OCI-LY3 (cell line): ENCODE measurements at regions not wholly inside any gene's neighbourhood (a gene's known extent, or its start where the extent isn't known, plus 50 kb on each side); places are given as distances from the start of the nearest gene placed in this dataset.
"Not testable (repeated sequence)": the region's sequence is repeated elsewhere in the genome, so short reads cannot be mapped to it uniquely, and the experiment has no call there.

Experiments used
- H2AFZ ChIP-seq: fragments of 200-600, 300-600 bp; shearing (Covaris generic); 2 replicates; pipeline ENCODE4 v1.6.0; 2014; ENCODE audit warnings: antibody characterized with exemption, low read depth, low read length
- H3K27ac ChIP-seq: fragments of 200-600, 300-600 bp; sonication (generic); 2 replicates; pipeline ENCODE4 v1.5.1; 2014; ENCODE audit warnings: mild to moderate bottlenecking, low read length, moderate library complexity, mixed read lengths
- H3K27me3 ChIP-seq: fragments of 200-600, 300-600 bp; sonication (generic); 2 replicates; pipeline ENCODE4 v1.6.1; 2014; ENCODE audit warnings: low read depth, low read length, mixed read lengths
- H3K36me3 ChIP-seq: fragments of 200-600, 300-600 bp; sonication (generic); replicated peaks from 2 replicates; pipeline ENCODE3; 2014; ENCODE audit warnings: low read depth, low read length, mixed read lengths
- H3K4me1 ChIP-seq: fragments of 300-600, 200-600 bp; sonication (generic); 2 replicates; pipeline ENCODE4 v1.6.1; 2014; ENCODE audit warnings: low read length, mixed read lengths
- H3K4me2 ChIP-seq: fragments of 200-600, 300-600 bp; sonication (generic); 2 replicates; pipeline ENCODE4 v1.6.1; 2014; ENCODE audit warnings: low read length, mixed read lengths
- H3K4me3 ChIP-seq: fragments of 300-600, 200-600 bp; sonication (generic); 2 replicates; pipeline ENCODE4 v1.5.1; 2014; ENCODE audit warnings: antibody characterized with exemption, mild to moderate bottlenecking, low read length, moderate library complexity
- H3K79me2 ChIP-seq: fragments of 300-600, 200-600 bp; shearing (Covaris generic); 2 replicates; pipeline ENCODE4 v1.6.1; 2014; ENCODE audit warnings: mild to moderate bottlenecking, low read length, mixed read lengths
- H3K9ac ChIP-seq: fragments of 300-600, 200-600 bp; shearing (Covaris generic); 2 replicates; pipeline ENCODE4 v1.6.0; 2014; ENCODE audit warnings: mild to moderate bottlenecking, low read length, moderate library complexity
- H3K9me3 ChIP-seq: fragments of 200-600, 300-600 bp; shearing (Covaris generic); 2 replicates; pipeline ENCODE4 v1.6.1; 2014; ENCODE audit warnings: low read length, mixed read lengths; ENCODE audit not compliant: insufficient read depth
- H4K20me1 ChIP-seq: fragments of 200-600, 300-600 bp; sonication (generic); 2 replicates; pipeline ENCODE4 v1.6.1; 2016; ENCODE audit warnings: low read length, mixed read lengths; ENCODE audit not compliant: insufficient read depth
- EZH2phosphoT487 ChIP-seq: fragments of 200-600 bp; shearing (Covaris generic); IDR thresholded peaks from 2 replicates; pipeline ENCODE4 v1.6.1; 2018; ENCODE audit warnings: antibody characterized with exemption, mixed run types, low read depth
- TF ChIP-seq, protein P1 (sequence below): fragments of 200-600, 300-600 bp; sonication (generic); IDR thresholded peaks from 2 replicates; pipeline ENCODE4 v1.5.1; 2014; ENCODE audit warnings: antibody characterized with exemption, low read length, low read depth

DNA sequence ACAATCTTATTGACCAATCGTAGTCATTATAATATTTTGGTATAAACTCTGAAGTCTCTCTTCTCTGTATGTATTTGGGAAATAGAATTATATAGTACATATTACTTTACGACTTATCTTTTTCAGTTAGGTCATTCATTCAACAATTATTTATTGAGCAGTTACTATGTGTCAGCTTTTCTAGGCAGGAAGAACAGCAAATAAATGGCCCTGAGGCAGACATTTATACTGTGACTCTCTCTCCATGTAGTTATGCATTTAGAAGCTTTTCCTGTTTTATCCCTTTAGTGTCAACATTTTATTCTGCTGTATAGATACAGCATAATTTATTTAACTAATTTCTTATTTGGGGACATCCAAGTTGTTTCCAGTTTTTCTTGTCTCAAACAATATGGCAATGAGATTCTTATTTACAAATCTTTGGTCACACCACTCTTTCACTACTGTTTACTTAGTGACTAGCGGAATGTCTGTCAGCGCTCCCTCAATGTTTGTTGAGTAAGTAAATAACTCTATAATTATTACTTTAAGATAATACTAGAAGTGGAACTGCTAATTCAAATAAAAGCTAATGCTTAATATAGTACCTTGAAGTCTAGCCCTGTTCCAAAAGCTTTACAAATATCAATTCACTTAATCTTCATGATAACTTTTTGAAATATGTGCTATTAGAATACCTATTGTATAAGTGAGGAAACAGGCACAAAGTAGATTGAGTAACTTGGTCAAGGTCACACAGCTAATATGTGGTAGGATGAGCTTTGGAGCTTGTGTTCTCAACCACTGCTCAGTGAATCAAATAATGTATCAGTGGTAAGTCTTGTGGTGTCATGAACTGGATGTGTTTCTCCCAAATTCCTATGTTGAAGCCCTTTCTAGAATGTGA lies 465.6 kb downstream of the SIPA1L2 start:
- H3K27ac ChIP-seq, result no peak overlapping the region
- TF ChIP-seq, protein P1, sequence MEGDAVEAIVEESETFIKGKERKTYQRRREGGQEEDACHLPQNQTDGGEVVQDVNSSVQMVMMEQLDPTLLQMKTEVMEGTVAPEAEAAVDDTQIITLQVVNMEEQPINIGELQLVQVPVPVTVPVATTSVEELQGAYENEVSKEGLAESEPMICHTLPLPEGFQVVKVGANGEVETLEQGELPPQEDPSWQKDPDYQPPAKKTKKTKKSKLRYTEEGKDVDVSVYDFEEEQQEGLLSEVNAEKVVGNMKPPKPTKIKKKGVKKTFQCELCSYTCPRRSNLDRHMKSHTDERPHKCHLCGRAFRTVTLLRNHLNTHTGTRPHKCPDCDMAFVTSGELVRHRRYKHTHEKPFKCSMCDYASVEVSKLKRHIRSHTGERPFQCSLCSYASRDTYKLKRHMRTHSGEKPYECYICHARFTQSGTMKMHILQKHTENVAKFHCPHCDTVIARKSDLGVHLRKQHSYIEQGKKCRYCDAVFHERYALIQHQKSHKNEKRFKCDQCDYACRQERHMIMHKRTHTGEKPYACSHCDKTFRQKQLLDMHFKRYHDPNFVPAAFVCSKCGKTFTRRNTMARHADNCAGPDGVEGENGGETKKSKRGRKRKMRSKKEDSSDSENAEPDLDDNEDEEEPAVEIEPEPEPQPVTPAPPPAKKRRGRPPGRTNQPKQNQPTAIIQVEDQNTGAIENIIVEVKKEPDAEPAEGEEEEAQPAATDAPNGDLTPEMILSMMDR, result no peak
- TF ChIP-seq EZH2phosphoT487, result no peak

DNA sequence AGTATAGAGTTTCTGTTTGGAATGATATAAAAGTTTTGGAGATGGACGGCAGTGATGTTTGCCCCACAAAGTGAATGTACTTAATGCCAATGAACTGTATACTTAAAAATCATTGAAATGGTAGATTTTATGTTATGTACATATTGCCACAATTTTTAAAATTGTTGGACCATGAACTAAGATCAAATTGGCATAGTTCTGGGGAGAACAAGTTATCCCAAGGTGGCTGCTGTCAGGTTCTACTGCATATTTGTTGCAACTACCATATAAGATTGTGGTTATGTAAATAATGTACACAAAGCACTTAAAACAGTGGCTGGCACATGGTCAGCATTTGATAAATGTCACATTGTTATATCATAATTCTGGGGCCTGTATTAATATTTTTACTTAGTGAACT lies 466.4 kb downstream of the SIPA1L2 start:
- H3K79me2 ChIP-seq, result no peaks in the 10 kb centered on the region
- no peak overlapping the region for H3K9ac ChIP-seq
- no peak overlapping the region for H3K4me3 ChIP-seq
- no peak for TF ChIP-seq EZH2phosphoT487
- TF ChIP-seq, protein P1, result no peak
- no peaks in the 10 kb centered on the region for H3K36me3 ChIP-seq
- H4K20me1 ChIP-seq, result no peaks in the 10 kb centered on the region
- no peaks in the 10 kb centered on the region for H3K4me1 ChIP-seq
- no peak overlapping the region for H3K4me2 ChIP-seq
- no peak overlapping the region for H3K27ac ChIP-seq
- no peaks in the 10 kb centered on the region for H3K9me3 ChIP-seq
- no peak overlapping the region for H2AFZ ChIP-seq
- no peaks in the 10 kb centered on the region for H3K27me3 ChIP-seq

More for the DNA sequence above, 465.6 kb downstream of the SIPA1L2 start:
- Histone ChIP-seq H3K4me2 (no peak overlapping the region), H2AFZ (no peak overlapping the region), H3K9ac (no peak overlapping the region), H3K36me3 (no peaks in the 10 kb centered on the region), H3K79me2 (no peaks in the 10 kb centered on the region), H3K9me3 (no peaks in the 10 kb centered on the region), H3K4me1 (no peaks in the 10 kb centered on the region), H3K4me3 (no peak overlapping the region), H4K20me1 (no peaks in the 10 kb centered on the region), H3K27me3 (0 out of 2 replicates have a peak, but pooled peaks cover 3% of the 10 kb centered on the region)

DNA sequence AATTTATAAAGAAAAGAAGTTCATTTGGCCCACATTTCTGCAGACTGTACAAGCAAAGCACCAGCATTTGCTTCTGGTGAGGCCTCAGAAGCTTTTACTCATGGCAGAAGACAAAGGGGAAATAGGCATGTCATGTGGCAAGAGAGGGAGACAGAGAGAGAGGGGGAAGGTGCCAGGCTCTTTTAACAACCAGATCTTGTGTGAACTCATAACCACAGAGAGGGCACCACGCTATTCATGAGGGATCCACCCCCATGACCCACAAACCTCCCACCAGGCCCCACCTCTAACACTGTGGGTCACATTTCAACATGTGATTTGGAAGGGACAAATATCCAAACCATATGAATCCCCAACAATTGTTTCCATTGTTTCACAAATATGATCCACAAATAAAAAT lies 467.9 kb downstream of the SIPA1L2 start:
- no peak overlapping the region for H3K27ac ChIP-seq
- H3K9me3 ChIP-seq, result no peaks in the 10 kb centered on the region
- H3K79me2 ChIP-seq, result no peaks in the 10 kb centered on the region
- no peaks in the 10 kb centered on the region for H3K4me1 ChIP-seq
- no peaks in the 10 kb centered on the region for H3K36me3 ChIP-seq
- TF ChIP-seq, protein P1, result no peak
- TF ChIP-seq EZH2phosphoT487, result no peak
- no peak overlapping the region for H3K4me3 ChIP-seq
- H3K27me3 ChIP-seq, result no peaks in the 10 kb centered on the region
- H3K9ac ChIP-seq, result no peak overlapping the region
- no peak overlapping the region for H2AFZ ChIP-seq
- no peaks in the 10 kb centered on the region for H4K20me1 ChIP-seq
- H3K4me2 ChIP-seq, result no peak overlapping the region

DNA sequence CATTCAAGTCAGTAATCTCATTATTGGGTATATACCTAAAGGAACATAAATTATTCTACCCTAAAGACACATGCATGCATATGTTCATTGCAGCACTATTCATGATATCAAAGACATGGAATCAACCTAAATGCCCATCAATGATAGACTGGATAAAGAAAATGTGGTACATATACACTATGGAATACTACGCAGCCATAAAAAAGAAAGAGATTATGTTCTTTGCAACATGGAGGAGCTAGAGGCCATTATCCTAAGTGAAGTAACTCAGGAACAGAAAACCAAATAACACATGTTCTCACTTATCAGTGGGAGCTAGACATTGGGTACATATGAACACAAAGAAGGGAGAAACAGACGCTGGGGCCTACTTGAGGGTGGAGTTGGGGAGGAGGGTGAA lies 471.4 kb downstream of the SIPA1L2 start:
- not testable (repeated sequence) for H3K4me2 ChIP-seq, H3K9me3 ChIP-seq, H3K27ac ChIP-seq, H3K79me2 ChIP-seq, H3K27me3 ChIP-seq, H3K9ac ChIP-seq, H4K20me1 ChIP-seq, H3K4me3 ChIP-seq, H2AFZ ChIP-seq, H3K36me3 ChIP-seq, H3K4me1 ChIP-seq

DNA sequence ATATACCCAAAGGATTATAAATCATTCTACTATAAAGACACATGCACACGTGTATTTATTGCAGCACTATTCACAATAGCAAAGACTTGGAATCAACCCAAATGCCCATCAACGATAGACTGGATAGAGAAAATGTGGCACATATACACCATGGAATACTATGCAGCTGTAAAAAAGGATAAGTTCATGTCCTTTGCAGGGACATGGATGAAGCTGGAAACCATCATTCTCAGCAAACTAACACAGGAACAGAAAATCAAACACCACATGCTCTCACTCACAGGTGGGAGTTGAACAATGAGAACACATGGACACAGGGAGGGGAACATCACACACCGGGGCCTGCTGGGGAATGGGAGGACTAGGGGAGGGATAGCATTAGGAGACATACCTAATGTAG lies 473.9 kb downstream of the SIPA1L2 start:
- H3K79me2 ChIP-seq, H3K9ac ChIP-seq, H3K4me3 ChIP-seq: not testable (repeated sequence)

More for the DNA sequence above, 473.9 kb downstream of the SIPA1L2 start:
- not testable (repeated sequence) for H4K20me1 ChIP-seq, H3K4me2 ChIP-seq, H3K4me1 ChIP-seq, H3K27ac ChIP-seq, H3K27me3 ChIP-seq, H3K9me3 ChIP-seq, H2AFZ ChIP-seq, H3K36me3 ChIP-seq
